Right ventricle myocardium superior (tissue), 1 donor: ENCODE measurements at regions not wholly inside any gene's neighbourhood (a gene's known extent, or its start where the extent isn't known, plus 50 kb on each side); places are given as distances from the start of the nearest gene placed in this dataset.

Source experiments
- ATAC-seq: fragments of 200-7000 bp; cut with Tn5 transposase; one replicate; pipeline ENCODE4 v1.9.1; 2020; ENCODE audit warnings: mild to moderate bottlenecking; ENCODE audit not compliant: poor library complexity
- DNase-seq: peaks from one replicate; pipeline ENCODE4 v3.0.0-alpha.2; 2020
- intact Hi-C: fragments of 100-400 bp; cut with DNase I; formaldehyde crosslinking; loops from one replicate; pipeline ENCODE4 v1.11.2; 2022
- donor health status: DM: no; HTN: yes; CAD: no; lungs with severe emphysema.

- ATAC-seq (no peak), DNase-seq (no peak)
- intact Hi-C loops = no loop called here
These were observed 56.0 kb downstream of the PLK2 start for GRCh38 chr5:58403822-58404433.

- ATAC-seq = no peak
- DNase-seq = no peak
- intact Hi-C loops = no loop called here
These were observed 58.2 kb downstream of the PLK2 start for GRCh38 chr5:58401701-58402100.

GRCh38 chr5:58400737-58401136 lies 59.1 kb downstream of the PLK2 start:
- no peak for DNase-seq
- intact Hi-C loops = no loop called here
- ATAC-seq = peak; percentile 87

- intact Hi-C loops = no loop called here
- no peak for ATAC-seq
- no peak for DNase-seq
These were observed 59.9 kb downstream of the PLK2 start for GRCh38 chr5:58399951-58400350.

- intact Hi-C loops = no loop called here
- ATAC-seq (no peak), DNase-seq (no peak)
These were observed 65.5 kb downstream of the PLK2 start for GRCh38 chr5:58394339-58394738.

GRCh38 chr5:58393716-58394115 lies 66.2 kb downstream of the PLK2 start:
- intact Hi-C loops = no loop called here
- ATAC-seq (no peak), DNase-seq (no peak)

- intact Hi-C loops = no loop called here
- ATAC-seq (no peak), DNase-seq (no peak)
These were observed 67.4 kb downstream of the PLK2 start for GRCh38 chr5:58392496-58392895.

- intact Hi-C loops = no loop called here
- ATAC-seq (no peak), DNase-seq (no peak)
These were observed 76.4 kb downstream of the PLK2 start for GRCh38 chr5:58383448-58383847.

GRCh38 chr5:58382131-58382534 lies 77.8 kb downstream of the PLK2 start:
- ATAC-seq (peak; percentile 52), DNase-seq (no peak)
- intact Hi-C loops = no loop called here

- no peak for DNase-seq
- intact Hi-C loops = no loop called here
- no peak for ATAC-seq
These were observed 78.3 kb downstream of the PLK2 start for GRCh38 chr5:58381566-58381965.

GRCh38 chr5:58380655-58381054 lies 79.2 kb downstream of the PLK2 start:
- intact Hi-C loops = no loop called here
- DNase-seq (no peak), ATAC-seq (no peak)

GRCh38 chr5:58378613-58379390 lies 81.1 kb downstream of the PLK2 start:
- DNase-seq = no peak
- no peak for ATAC-seq
- intact Hi-C loops = no loop called here

- ATAC-seq (no peak), DNase-seq (no peak)
- intact Hi-C loops = no loop called here
These were observed 89.3 kb downstream of the PLK2 start for GRCh38 chr5:58370606-58371005.

- intact Hi-C loops = loop anchor here (10.0 kb wide), 1 partner anchor 85 kb away; no protein-coding TSS in a partner anchor
- DNase-seq (no peak), ATAC-seq (peak; percentile 84)
These were observed 90.2 kb downstream of the PLK2 start for GRCh38 chr5:58369513-58370190.

- ATAC-seq (peak; percentile 75), DNase-seq (no peak)
- intact Hi-C loops = loop anchor here (10.0 kb wide), 1 partner anchor 88 kb away; no protein-coding TSS in a partner anchor
These were observed 93.4 kb downstream of the PLK2 start for GRCh38 chr5:58366461-58366860.

- no peak for ATAC-seq
- intact Hi-C loops = loop anchor here (10.0 kb wide), 1 partner anchor 89 kb away; no protein-coding TSS in a partner anchor
- DNase-seq = no peak
These were observed 94.1 kb downstream of the PLK2 start for GRCh38 chr5:58365791-58366190.

- ATAC-seq (no peak), DNase-seq (no peak)
- intact Hi-C loops = loop anchor here (10.0 kb wide), 1 partner anchor 91 kb away; no protein-coding TSS in a partner anchor
These were observed 96.2 kb downstream of the PLK2 start for GRCh38 chr5:58363461-58364249.

- DNase-seq (no peak), ATAC-seq (peak; percentile 73)
- intact Hi-C loops = loop anchor here (10.0 kb wide), 1 partner anchor 93 kb away; no protein-coding TSS in a partner anchor
These were observed 97.8 kb downstream of the PLK2 start for GRCh38 chr5:58362135-58362534.

- no peak for ATAC-seq
- intact Hi-C loops = loop anchor here (10.0 kb wide), 1 partner anchor 94 kb away; no protein-coding TSS in a partner anchor
- DNase-seq = no peak
These were observed 99.1 kb downstream of the PLK2 start for GRCh38 chr5:58360794-58361193.
